HEK293 (cell line): ENCODE measurements at regions not wholly inside any gene's neighbourhood (a gene's known extent, or its start where the extent isn't known, plus 50 kb on each side); places are given as distances from the start of the nearest gene placed in this dataset.

Source experiments
- YY2 ChIP-seq: fragments of 450-650 bp; formaldehyde crosslinking; IDR thresholded peaks from 2 replicates; pipeline ENCODE4 v1.5.1; 2016; ENCODE audit warnings: missing biosample characterization, missing genetic modification characterization
- ZNF302 ChIP-seq: fragments of 450-650 bp; formaldehyde crosslinking; IDR thresholded peaks from 2 replicates; pipeline ENCODE4 v1.5.1; 2016; ENCODE audit warnings: missing biosample characterization, missing genetic modification characterization, low read depth
- ZNF350 ChIP-seq: fragments of 450-650 bp; formaldehyde crosslinking; IDR thresholded peaks from 2 replicates; pipeline ENCODE4 v1.5.0; 2017; ENCODE audit warnings: missing biosample characterization, mild to moderate bottlenecking, missing genetic modification characterization
- ZNF629 ChIP-seq: fragments of 450-650 bp; formaldehyde crosslinking; IDR thresholded peaks from 2 replicates; pipeline ENCODE4 v1.5.1; 2017; ENCODE audit warnings: missing biosample characterization, missing genetic modification characterization
- ZNF707 ChIP-seq: fragments of 450-650 bp; formaldehyde crosslinking; IDR thresholded peaks from 2 replicates; pipeline ENCODE4 v1.5.1; 2016; ENCODE audit warnings: missing biosample characterization, missing genetic modification characterization
- ZNF76 ChIP-seq: fragments of 450-650 bp; formaldehyde crosslinking; IDR thresholded peaks from 2 replicates; pipeline ENCODE4; 2016; ENCODE audit warnings: low read depth, missing biosample characterization, missing genetic modification characterization, borderline replicate concordance
- ZNF792 ChIP-seq: fragments of 450-650 bp; formaldehyde crosslinking; IDR thresholded peaks from 2 replicates; pipeline ENCODE4 v1.5.1; 2016; ENCODE audit warnings: missing biosample characterization, missing genetic modification characterization
- ZSCAN23 ChIP-seq: fragments of 450-650 bp; formaldehyde crosslinking; IDR thresholded peaks from 2 replicates; pipeline ENCODE4 v1.5.1; 2016; ENCODE audit warnings: missing biosample characterization, missing genetic modification characterization
- TF ChIP-seq, protein P1 (sequence below): fragments of 450-650 bp; formaldehyde crosslinking; IDR thresholded peaks from 2 replicates; pipeline ENCODE4 v1.5.1; 2017; ENCODE audit warnings: missing biosample characterization, missing genetic modification characterization
- TF ChIP-seq, protein P2 (sequence below): fragments of 450-650 bp; formaldehyde crosslinking; IDR thresholded peaks from 2 replicates; pipeline ENCODE4 v1.5.0; 2017; ENCODE audit warnings: missing biosample characterization, missing genetic modification characterization, borderline replicate concordance
- TF ChIP-seq, protein P3 (sequence below): fragments of 450-650 bp; formaldehyde crosslinking; IDR thresholded peaks from 2 replicates; pipeline ENCODE4 v1.5.1; 2016; ENCODE audit warnings: missing biosample characterization, missing genetic modification characterization

DNA sequence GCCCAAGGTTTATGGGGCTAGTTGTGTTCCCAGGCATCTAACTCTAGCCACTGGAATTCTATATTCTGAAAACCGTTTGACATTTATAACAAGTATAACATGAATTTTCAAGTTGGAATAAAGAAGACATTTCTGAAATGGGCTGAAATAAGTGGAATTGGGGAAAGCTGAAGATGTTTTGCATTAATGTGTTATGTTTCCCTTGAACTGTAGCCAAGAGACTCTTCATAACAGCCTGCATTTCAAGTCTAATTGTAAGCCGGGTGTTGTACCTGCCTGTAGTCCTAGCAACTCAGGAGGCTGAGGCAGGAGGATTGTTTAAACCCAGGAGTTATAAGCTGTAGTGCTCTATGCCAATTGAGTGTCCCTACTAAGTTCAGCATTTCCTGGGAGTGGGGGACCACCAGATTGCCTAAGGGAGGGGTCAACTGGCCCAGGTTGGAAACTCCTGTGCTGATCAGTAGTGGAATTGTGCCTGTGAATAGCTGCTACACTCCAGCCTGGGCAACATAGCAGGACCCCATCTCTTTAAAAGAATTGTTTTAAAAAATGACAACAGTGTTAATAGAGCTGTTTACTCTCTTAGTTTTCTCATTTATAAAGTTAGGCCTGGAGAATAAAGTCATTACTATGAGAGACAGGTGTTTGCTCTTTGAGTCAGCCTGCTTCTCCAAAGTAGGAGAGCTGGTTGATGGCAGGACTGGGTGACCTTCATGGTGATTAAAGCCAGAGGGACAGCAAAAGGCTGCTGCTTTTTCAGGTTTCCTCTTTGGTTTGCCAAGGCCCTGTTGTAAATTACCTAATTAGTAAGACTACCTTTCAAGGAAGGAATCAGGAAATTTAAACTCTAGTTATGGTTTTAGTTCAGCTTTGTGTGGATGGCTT is 483.6 kb upstream of the RGS6 start:
- TF ChIP-seq, protein P1, sequence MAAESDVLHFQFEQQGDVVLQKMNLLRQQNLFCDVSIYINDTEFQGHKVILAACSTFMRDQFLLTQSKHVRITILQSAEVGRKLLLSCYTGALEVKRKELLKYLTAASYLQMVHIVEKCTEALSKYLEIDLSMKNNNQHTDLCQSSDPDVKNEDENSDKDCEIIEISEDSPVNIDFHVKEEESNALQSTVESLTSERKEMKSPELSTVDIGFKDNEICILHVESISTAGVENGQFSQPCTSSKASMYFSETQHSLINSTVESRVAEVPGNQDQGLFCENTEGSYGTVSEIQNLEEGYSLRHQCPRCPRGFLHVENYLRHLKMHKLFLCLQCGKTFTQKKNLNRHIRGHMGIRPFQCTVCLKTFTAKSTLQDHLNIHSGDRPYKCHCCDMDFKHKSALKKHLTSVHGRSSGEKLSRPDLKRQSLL (tag by site-specific recombination) = no peak
- TF ChIP-seq YY2 = no peak
- TF ChIP-seq, protein P2, sequence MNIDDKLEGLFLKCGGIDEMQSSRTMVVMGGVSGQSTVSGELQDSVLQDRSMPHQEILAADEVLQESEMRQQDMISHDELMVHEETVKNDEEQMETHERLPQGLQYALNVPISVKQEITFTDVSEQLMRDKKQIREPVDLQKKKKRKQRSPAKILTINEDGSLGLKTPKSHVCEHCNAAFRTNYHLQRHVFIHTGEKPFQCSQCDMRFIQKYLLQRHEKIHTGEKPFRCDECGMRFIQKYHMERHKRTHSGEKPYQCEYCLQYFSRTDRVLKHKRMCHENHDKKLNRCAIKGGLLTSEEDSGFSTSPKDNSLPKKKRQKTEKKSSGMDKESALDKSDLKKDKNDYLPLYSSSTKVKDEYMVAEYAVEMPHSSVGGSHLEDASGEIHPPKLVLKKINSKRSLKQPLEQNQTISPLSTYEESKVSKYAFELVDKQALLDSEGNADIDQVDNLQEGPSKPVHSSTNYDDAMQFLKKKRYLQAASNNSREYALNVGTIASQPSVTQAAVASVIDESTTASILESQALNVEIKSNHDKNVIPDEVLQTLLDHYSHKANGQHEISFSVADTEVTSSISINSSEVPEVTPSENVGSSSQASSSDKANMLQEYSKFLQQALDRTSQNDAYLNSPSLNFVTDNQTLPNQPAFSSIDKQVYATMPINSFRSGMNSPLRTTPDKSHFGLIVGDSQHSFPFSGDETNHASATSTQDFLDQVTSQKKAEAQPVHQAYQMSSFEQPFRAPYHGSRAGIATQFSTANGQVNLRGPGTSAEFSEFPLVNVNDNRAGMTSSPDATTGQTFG (tag by site-specific recombination) = no peak
- no peak for TF ChIP-seq ZNF350 (tag by site-specific recombination)
- TF ChIP-seq ZNF302 (tag by site-specific recombination) = no peak
- TF ChIP-seq, protein P3, sequence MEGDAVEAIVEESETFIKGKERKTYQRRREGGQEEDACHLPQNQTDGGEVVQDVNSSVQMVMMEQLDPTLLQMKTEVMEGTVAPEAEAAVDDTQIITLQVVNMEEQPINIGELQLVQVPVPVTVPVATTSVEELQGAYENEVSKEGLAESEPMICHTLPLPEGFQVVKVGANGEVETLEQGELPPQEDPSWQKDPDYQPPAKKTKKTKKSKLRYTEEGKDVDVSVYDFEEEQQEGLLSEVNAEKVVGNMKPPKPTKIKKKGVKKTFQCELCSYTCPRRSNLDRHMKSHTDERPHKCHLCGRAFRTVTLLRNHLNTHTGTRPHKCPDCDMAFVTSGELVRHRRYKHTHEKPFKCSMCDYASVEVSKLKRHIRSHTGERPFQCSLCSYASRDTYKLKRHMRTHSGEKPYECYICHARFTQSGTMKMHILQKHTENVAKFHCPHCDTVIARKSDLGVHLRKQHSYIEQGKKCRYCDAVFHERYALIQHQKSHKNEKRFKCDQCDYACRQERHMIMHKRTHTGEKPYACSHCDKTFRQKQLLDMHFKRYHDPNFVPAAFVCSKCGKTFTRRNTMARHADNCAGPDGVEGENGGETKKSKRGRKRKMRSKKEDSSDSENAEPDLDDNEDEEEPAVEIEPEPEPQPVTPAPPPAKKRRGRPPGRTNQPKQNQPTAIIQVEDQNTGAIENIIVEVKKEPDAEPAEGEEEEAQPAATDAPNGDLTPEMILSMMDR (tag by site-specific recombination) = no peak
- no peak for TF ChIP-seq ZNF76 (tag by site-specific recombination)
- TF ChIP-seq ZNF629 (tag by site-specific recombination) = no peak
- TF ChIP-seq ZNF792 (tag by site-specific recombination) = no peak
- TF ChIP-seq ZSCAN23 (tag by site-specific recombination) = no peak
- no peak for TF ChIP-seq ZNF707 (tag by site-specific recombination)
